GM10266 (cell line): ENCODE measurements at regions not wholly inside any gene's neighbourhood (a gene's known extent, or its start where the extent isn't known, plus 50 kb on each side); places are given as distances from the start of the nearest gene placed in this dataset.

Experiments
- DNase-seq: peaks from one replicate; pipeline ENCODE4 v3.0.0; 2012; ENCODE audit errors: extremely low spot score
- CTCF ChIP-seq: IDR thresholded peaks from 2 replicates; pipeline ENCODE4 v1.5.1; 2012; ENCODE audit warnings: mild to moderate bottlenecking, low read depth; ENCODE audit not compliant: control insufficient read depth, insufficient read depth; ENCODE audit errors: missing control alignments

GRCh38 chr17:65364438-65364837 lies 197.0 kb downstream of the AXIN2 start:
- no peak for TF ChIP-seq CTCF
- no peak for DNase-seq

DNA sequence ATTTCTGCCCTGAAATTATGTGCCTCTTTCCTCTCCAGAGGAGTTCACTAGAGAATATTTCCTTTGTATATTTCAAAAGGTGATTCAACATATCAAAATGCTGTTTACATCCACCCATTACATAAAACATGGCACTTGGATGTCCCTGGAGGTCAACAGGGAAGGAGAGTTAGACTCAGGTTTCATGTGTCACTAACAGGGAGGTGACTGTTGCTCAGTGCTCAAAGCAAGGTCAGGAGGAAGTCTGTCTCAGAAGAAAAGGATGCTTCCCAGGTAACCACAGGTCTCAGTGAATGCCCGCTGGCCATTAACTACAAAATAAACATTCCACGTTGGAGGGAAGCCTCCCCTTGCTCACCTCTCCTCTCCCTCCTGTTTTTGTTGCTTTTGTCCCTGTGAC lies 198.6 kb downstream of the AXIN2 start:
- DNase-seq, result no peak
- no peak for TF ChIP-seq CTCF

DNA sequence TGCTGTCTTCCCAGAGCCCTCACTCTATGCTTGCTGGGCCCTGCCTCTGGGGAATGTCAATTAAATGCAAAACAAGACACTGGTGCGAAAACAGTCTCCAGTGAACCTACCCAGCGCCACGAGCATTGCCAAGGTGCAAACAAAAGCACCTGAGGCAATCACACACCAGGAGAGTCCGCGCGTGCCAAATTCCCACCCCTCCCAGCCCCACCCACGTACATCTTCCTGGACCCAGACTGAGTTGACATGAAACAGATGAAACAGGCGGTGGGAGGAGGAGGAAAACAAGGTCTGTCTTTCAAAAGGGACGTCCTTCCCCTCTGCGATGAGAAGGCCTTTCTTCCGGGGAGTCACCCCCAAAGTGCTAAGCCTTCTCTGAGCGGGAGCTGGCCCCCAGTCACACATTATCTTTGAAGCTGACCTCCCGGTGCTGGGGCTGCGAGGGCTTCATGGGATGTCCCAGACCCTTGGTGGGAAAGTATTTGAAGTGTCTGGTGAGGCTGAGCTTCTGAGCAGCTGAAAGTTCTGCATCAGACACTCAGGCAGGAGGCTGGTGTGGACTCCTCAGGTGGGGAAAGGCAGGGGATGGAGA lies 200.4 kb downstream of the AXIN2 start:
- TF ChIP-seq CTCF, result no peak
- DNase-seq, result no peak

DNA sequence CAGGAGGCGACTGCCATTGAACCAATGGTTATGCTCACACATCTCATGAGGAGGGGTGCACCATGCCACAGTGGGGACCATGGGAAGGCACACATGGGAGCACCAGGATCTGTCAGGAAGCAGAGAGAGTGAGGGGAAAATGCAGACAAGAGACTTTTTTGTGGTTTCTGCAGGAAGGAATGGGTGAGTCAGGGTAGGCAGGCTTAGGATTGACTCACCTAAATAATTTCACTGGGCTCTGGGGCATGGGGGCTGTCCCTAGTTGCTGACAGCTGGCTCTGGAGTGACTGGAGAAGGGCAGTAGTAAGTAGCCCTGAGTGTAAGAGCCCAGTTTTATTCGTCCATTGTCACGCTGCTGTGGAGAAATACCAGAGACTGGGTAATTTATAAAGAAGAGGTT lies 202.4 kb downstream of the AXIN2 start:
- no peak for TF ChIP-seq CTCF
- DNase-seq, result no peak

GRCh38 chr17:65356536-65356935 lies 204.9 kb downstream of the AXIN2 start:
- no peak for TF ChIP-seq CTCF
- DNase-seq, result no peak

- DNase-seq, result no peak
- no peak for TF ChIP-seq CTCF
These were observed 206.2 kb downstream of the AXIN2 start for GRCh38 chr17:65355246-65355645.

DNA sequence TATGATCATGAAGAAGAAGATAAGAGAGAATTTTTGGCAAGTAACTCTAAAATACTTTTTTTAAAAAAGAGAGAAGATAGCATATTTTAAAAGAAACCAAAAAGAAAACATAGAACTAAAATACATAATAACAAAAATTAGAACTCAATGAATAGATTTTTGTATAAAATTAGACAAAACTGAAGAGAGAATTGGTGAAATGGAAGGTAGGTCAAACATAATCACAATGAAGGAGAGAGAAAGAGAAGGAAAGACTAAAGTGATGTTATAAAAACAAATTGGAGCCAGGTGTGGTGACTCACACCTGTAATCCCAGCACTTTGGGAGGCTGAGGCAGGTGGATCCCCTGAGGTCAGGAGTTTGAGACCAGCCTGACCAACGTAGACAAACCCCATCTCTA lies 211.5 kb downstream of the AXIN2 start:
- DNase-seq, result no peak
- no peak for TF ChIP-seq CTCF

DNA sequence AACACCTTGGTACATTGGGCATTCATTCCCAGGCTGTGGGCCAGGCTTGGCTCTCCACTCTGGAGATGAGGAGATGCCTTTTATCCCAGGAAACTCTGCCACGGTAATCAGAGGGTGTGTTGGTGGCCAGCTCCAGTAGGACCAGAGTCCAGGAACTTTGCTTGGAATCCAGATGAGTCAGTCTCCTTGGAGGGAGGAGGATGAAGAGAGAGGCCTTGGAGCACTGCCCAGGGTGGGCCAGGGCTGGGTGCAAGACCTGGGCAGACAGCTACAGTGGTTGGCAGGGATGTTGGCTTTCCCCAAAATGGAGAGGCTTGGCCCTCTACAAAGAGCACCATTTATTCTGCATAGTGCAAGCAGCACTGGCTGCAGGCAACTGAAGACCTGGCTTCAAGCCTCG lies 209.0 kb downstream of the RGS9 start:
- TF ChIP-seq CTCF, result no peak
- DNase-seq, result no peak
